CD14-positive monocyte (primary cell): ENCODE measurements at regions not wholly inside any gene's neighbourhood (a gene's known extent, or its start where the extent isn't known, plus 50 kb on each side); places are given as distances from the start of the nearest gene placed in this dataset.

Experiments
- DNase-seq, 3 donors: peaks; one replicate each; pipeline ENCODE4 v3.0.0-alpha.2; 2011 to 2022
- H2AFZ ChIP-seq: 2 replicates; pipeline ENCODE4 v1.6.0; 2012; ENCODE audit warnings: mild to moderate bottlenecking, low read depth, low read length, inconsistent platforms; ENCODE audit not compliant: insufficient read depth, poor library complexity, severe bottlenecking
- H3K27ac ChIP-seq, 2 donors: 1 replicate in 1 of 2; 2 replicates in 1 of 2; pipeline ENCODE4 v1.5.1; 2012 to 2013; ENCODE audit warnings: low read length in 2 of 2, control low read depth in 1 of 2, inconsistent platforms in 1 of 2, low read depth in 1 of 2, mild to moderate bottlenecking in 1 of 2
- H3K27me3 ChIP-seq, 2 donors: one replicate each; pipeline versions ENCODE4 v1.6.0 to v1.6.1; 2011 to 2013; ENCODE audit warnings: low read length in 2 of 2; ENCODE audit not compliant: control insufficient read depth in 2 of 2, insufficient read depth in 2 of 2
- H3K36me3 ChIP-seq, 2 donors: replicated peaks in 1 of 2; 1 replicate in 1 of 2; 2 replicates in 1 of 2; pipeline versions ENCODE4 v1.5.1 to v1.6.1; 2012 to 2013; ENCODE audit warnings: low read length in 2 of 2, control low read depth in 1 of 2, inconsistent platforms in 1 of 2, mild to moderate bottlenecking in 1 of 2; ENCODE audit not compliant: insufficient read depth in 2 of 2, control insufficient read depth in 1 of 2
- H3K4me1 ChIP-seq, 2 donors: 1 replicate in 1 of 2; 2 replicates in 1 of 2; pipeline versions ENCODE4 v1.5.1 to v1.6.1; 2012 to 2013; ENCODE audit warnings: low read length in 2 of 2, control low read depth in 1 of 2, inconsistent platforms in 1 of 2, mild to moderate bottlenecking in 1 of 2, moderate library complexity in 1 of 2; ENCODE audit not compliant: insufficient read depth in 2 of 2, control insufficient read depth in 1 of 2
- H3K4me2 ChIP-seq: replicated peaks from 2 replicates; pipeline ENCODE3; 2012; ENCODE audit warnings: low read length, moderate library complexity, mild to moderate bottlenecking; ENCODE audit not compliant: poor library complexity, severe bottlenecking; ENCODE audit errors: extremely low read depth
- H3K4me3 ChIP-seq, 3 experiments: fragments of 200-600 bp in 1 of 3; sonication (generic) in 1 of 3; replicated peaks in 1 of 3; 1 replicate in 2 of 3; 2 replicates in 1 of 3; pipeline ENCODE4 v1.5.1; 2011 to 2013; ENCODE audit warnings: low read length in 3 of 3, mild to moderate bottlenecking in 3 of 3, control low read depth in 2 of 3, low read depth in 2 of 3, inconsistent platforms in 1 of 3, moderate library complexity in 1 of 3
- H3K79me2 ChIP-seq: 2 replicates; pipeline ENCODE4 v1.6.0; 2012; ENCODE audit warnings: mild to moderate bottlenecking, control low read depth, inconsistent platforms, low read length, moderate library complexity; ENCODE audit not compliant: insufficient read depth
- H3K9ac ChIP-seq: 2 replicates; pipeline ENCODE4 v1.6.0; 2017; ENCODE audit warnings: low read length, mild to moderate bottlenecking; ENCODE audit not compliant: insufficient read depth, poor library complexity, severe bottlenecking
- H3K9me3 ChIP-seq, 2 donors: replicated peaks in 1 of 2; 1 replicate in 1 of 2; 2 replicates in 1 of 2; pipeline versions ENCODE4 v1.5.1 to v1.6.1; 2012 to 2013; ENCODE audit warnings: low read length in 2 of 2, control low read depth in 1 of 2; ENCODE audit not compliant: control insufficient read depth in 1 of 2, insufficient read depth in 1 of 2
- H4K20me1 ChIP-seq: 2 replicates; pipeline ENCODE4 v1.6.0; 2012; ENCODE audit warnings: mild to moderate bottlenecking, low read length, control low read depth, moderate library complexity; ENCODE audit not compliant: insufficient read depth
- H3K27ac Mint-ChIP-seq, 7 donors: one replicate each; pipeline ENCODE4 v1.8.0; 2020; ENCODE audit warnings: mild to moderate bottlenecking in 7 of 7, mixed read lengths in 7 of 7, moderate library complexity in 6 of 7, inconsistent platforms in 2 of 7
- H3K27me3 Mint-ChIP-seq, 3 donors: one replicate each; pipeline ENCODE4 v1.8.0; 2021 to 2022; ENCODE audit warnings: low read depth in 3 of 3, mild to moderate bottlenecking in 3 of 3, mixed read lengths in 3 of 3, moderate library complexity in 3 of 3, inconsistent platforms in 1 of 3
- H3K36me3 Mint-ChIP-seq, 2 donors: one replicate each; pipeline ENCODE4 v1.8.0; 2020; ENCODE audit warnings: mixed read lengths in 2 of 2, inconsistent platforms in 1 of 2, mild to moderate bottlenecking in 1 of 2
- H3K4me1 Mint-ChIP-seq: one replicate; pipeline ENCODE4 v1.8.0; 2020; ENCODE audit warnings: mild to moderate bottlenecking, mixed read lengths
- H3K4me3 Mint-ChIP-seq, 2 donors: one replicate each; pipeline ENCODE4 v1.8.0; 2020; ENCODE audit warnings: mild to moderate bottlenecking in 2 of 2, mixed read lengths in 2 of 2, moderate library complexity in 1 of 2
- H3K9me3 Mint-ChIP-seq, 7 donors: one replicate each; pipeline ENCODE4 v1.8.0; 2020 to 2022; ENCODE audit warnings: mixed read lengths in 7 of 7, mild to moderate bottlenecking in 6 of 7, moderate library complexity in 6 of 7, inconsistent platforms in 2 of 7
- CTCF ChIP-seq: fragments of 200-600 bp; IDR thresholded peaks from one replicate; pipeline ENCODE4 v1.8.0; 2022; ENCODE audit warnings: antibody characterized with exemption, mild to moderate bottlenecking
- WGBS: methylation state at CpG from one replicate; pipeline ENCODE4 v1.1.5; 2013; ENCODE audit warnings: missing lambda C conversion rate; ENCODE audit not compliant: insufficient coverage; 5-methylcytosine and 5-hydroxymethylcytosine counted together
- intact Hi-C, 2 donors: fragments of 100-400 bp; cut with micrococcal nuclease; formaldehyde crosslinking; loops; one replicate each; pipeline versions ENCODE4 v1.15.0 to v1.15.1; 2023

GRCh38 chr6:133026705-133027104 lies 212.3 kb downstream of the RPS12 start:
- Histone ChIP-seq H4K20me1 (no peaks in the 10 kb centered on the region), H3K4me2 (no peak overlapping the region), H3K27me3 (no peaks in the 10 kb centered on the region), H3K4me1 (no peaks in the 10 kb centered on the region), H3K27ac (no peak overlapping the region), H3K79me2 (no peaks in the 10 kb centered on the region), H3K36me3 (no peaks in the 10 kb centered on the region), H3K4me3 (no peak overlapping the region), H3K9ac (no peak overlapping the region), H2AFZ (no peak overlapping the region), H3K9me3 (no peaks in the 10 kb centered on the region)
- no peak for TF ChIP-seq CTCF
- DNase-seq: no peak
- Mint-ChIP-seq H3K27me3 (no peaks in the 10 kb centered on the region), H3K36me3 (no peaks in the 10 kb centered on the region), H3K4me1 (no peaks in the 10 kb centered on the region), H3K9me3 (peaks cover 0 to 5% (median 0%) of the 10 kb centered on the region in 7 donors), H3K4me3 (no peak overlapping the region), H3K27ac (no peak overlapping the region)
- intact Hi-C loops: no loop called here
- WGBS: no CpG with 5 or more reads among the region's 2 CpGs

GRCh38 chr6:133033263-133033662 lies 207.9 kb upstream of the EYA4 start:
- H3K4me3 ChIP-seq: no peak overlapping the region
- no peak for TF ChIP-seq CTCF
- Mint-ChIP-seq H3K4me3 (no peak overlapping the region), H3K4me1 (no peaks in the 10 kb centered on the region), H3K36me3 (no peaks in the 10 kb centered on the region), H3K27ac (no peak overlapping the region), H3K27me3 (no peaks in the 10 kb centered on the region), H3K9me3 (peaks cover 0 to 3% (median 0%) of the 10 kb centered on the region in 7 donors)
- no peak overlapping the region for H2AFZ ChIP-seq
- H3K27ac ChIP-seq: no peak overlapping the region
- H3K9ac ChIP-seq: no peak overlapping the region
- 97% methylated on average over 4 of the region's 4 CpGs for WGBS
- H3K4me2 ChIP-seq: no peak overlapping the region
- intact Hi-C loops: no loop called here
- H3K4me1 ChIP-seq: no peaks in the 10 kb centered on the region
- no peaks in the 10 kb centered on the region for H3K79me2 ChIP-seq
- no peaks in the 10 kb centered on the region for H3K9me3 ChIP-seq
- no peaks in the 10 kb centered on the region for H3K36me3 ChIP-seq
- no peaks in the 10 kb centered on the region for H3K27me3 ChIP-seq
- no peak for DNase-seq
- H4K20me1 ChIP-seq: no peaks in the 10 kb centered on the region
